Neural progenitor cell (in vitro differentiated cells): ENCODE measurements at regions not wholly inside any gene's neighbourhood (a gene's known extent, or its start where the extent isn't known, plus 50 kb on each side); places are given as distances from the start of the nearest gene placed in this dataset.

Source experiments
- DNase-seq: peaks from one replicate; pipeline ENCODE4 v3.0.0-alpha.2; 2016; ENCODE audit warnings: low spot score
- H2AFZ ChIP-seq: fragments of 200-600 bp; sonication (generic); replicated peaks from 2 replicates; pipeline ENCODE4 v1.6.1; 2016; ENCODE audit warnings: antibody characterized with exemption
- H3F3A ChIP-seq: fragments of 200-600 bp; sonication (generic); 2 replicates; pipeline ENCODE4 v1.6.1; 2016; ENCODE audit warnings: antibody characterized with exemption, low read depth
- H3K27ac ChIP-seq: fragments of 200-600 bp; sonication (generic); 2 replicates; pipeline ENCODE4 v1.5.1; 2016; ENCODE audit warnings: mild to moderate bottlenecking
- H3K27me3 ChIP-seq: fragments of 200-600 bp; sonication (generic); 2 replicates; pipeline ENCODE4 v1.6.1; 2016; ENCODE audit warnings: mild to moderate bottlenecking, moderate library complexity
- H3K36me3 ChIP-seq: fragments of 200-600 bp; sonication (generic); 2 replicates; pipeline ENCODE4 v1.5.1; 2016
- H3K4me1 ChIP-seq: fragments of 200-600 bp; sonication (generic); 2 replicates; pipeline ENCODE4 v1.6.1; 2016; ENCODE audit warnings: mixed run types
- H3K4me2 ChIP-seq: fragments of 200-600 bp; sonication (generic); 2 replicates; pipeline ENCODE4 v1.6.1; 2016
- H3K4me3 ChIP-seq: fragments of 200-600 bp; sonication (generic); 2 replicates; pipeline ENCODE4 v1.5.1; 2016
- H3K79me2 ChIP-seq: fragments of 200-600 bp; sonication (generic); 2 replicates; pipeline ENCODE4 v1.6.1; 2016; ENCODE audit warnings: low read depth
- H3K9ac ChIP-seq: fragments of 200-600 bp; sonication (generic); 2 replicates; pipeline ENCODE4 v1.6.1; 2016
- H3K9me3 ChIP-seq: fragments of 200-600 bp; sonication (generic); 2 replicates; pipeline ENCODE4 v1.5.1; 2016; ENCODE audit warnings: low read depth
- H4K20me1 ChIP-seq: fragments of 200-600 bp; sonication (generic); 2 replicates; pipeline ENCODE4 v1.6.1; 2016; ENCODE audit warnings: low read depth
- H3K27ac Mint-ChIP-seq: 3 replicates; pipeline ENCODE4 v1.8.0; 2021; ENCODE audit warnings: mixed read lengths
- H3K27me3 Mint-ChIP-seq: 2 replicates; pipeline ENCODE4 v1.8.0; 2022; ENCODE audit warnings: low read depth, mild to moderate bottlenecking, inconsistent platforms, moderate library complexity, mixed read lengths; ENCODE audit not compliant: insufficient read depth
- H3K36me3 Mint-ChIP-seq: 3 replicates; pipeline ENCODE4 v1.8.0; 2021; ENCODE audit warnings: mixed read lengths
- H3K4me1 Mint-ChIP-seq: 3 replicates; pipeline ENCODE4 v1.8.0; 2021; ENCODE audit warnings: mixed read lengths
- H3K4me3 Mint-ChIP-seq: 3 replicates; pipeline ENCODE4 v1.8.0; 2021; ENCODE audit warnings: mild to moderate bottlenecking, moderate library complexity, mixed read lengths
- H3K9me3 Mint-ChIP-seq: 3 replicates; pipeline ENCODE4 v1.8.0; 2020; ENCODE audit warnings: mixed read lengths
- CTCF ChIP-seq: fragments of 200-600 bp; sonication (generic); IDR thresholded peaks from 2 replicates; pipeline ENCODE4 v1.5.1; 2017; ENCODE audit warnings: antibody characterized with exemption, mild to moderate bottlenecking
- EZH2 ChIP-seq: fragments of 200-600 bp; sonication (generic); IDR thresholded peaks from 2 replicates; pipeline ENCODE4 v1.6.1; 2017; ENCODE audit warnings: antibody characterized with exemption, mild to moderate bottlenecking, moderate library complexity
- EZH2phosphoT487 ChIP-seq: fragments of 200-600 bp; sonication (generic); IDR thresholded peaks from 2 replicates; pipeline ENCODE4 v1.6.1; 2017; ENCODE audit warnings: antibody characterized with exemption

GRCh38 chr10:105585171-105585570 is 944.1 kb downstream of the SORCS3 start:
- H3K36me3 Mint-ChIP-seq = no peaks in the 10 kb centered on the region
- Histone ChIP-seq H4K20me1 (no peaks in the 10 kb centered on the region), H2AFZ (no peak overlapping the region), H3K27me3 (no peaks in the 10 kb centered on the region), H3K9ac (no peak overlapping the region), H3K27ac (no peak overlapping the region), H3K79me2 (no peaks in the 10 kb centered on the region), H3K4me2 (no peak overlapping the region), H3K36me3 (no peaks in the 10 kb centered on the region), H3K4me1 (peaks cover 3% of the 10 kb centered on the region), H3K9me3 (no peaks in the 10 kb centered on the region), H3K4me3 (no peak overlapping the region), H3F3A (no peaks in the 10 kb centered on the region)
- H3K27me3 Mint-ChIP-seq = no peaks in the 10 kb centered on the region
- no peak for DNase-seq
- no peak overlapping the region for H3K4me3 Mint-ChIP-seq
- H3K4me1 Mint-ChIP-seq = no peaks in the 10 kb centered on the region
- no peaks in the 10 kb centered on the region for H3K9me3 Mint-ChIP-seq
- H3K27ac Mint-ChIP-seq = no peak overlapping the region
- no peak for TF ChIP-seq EZH2
- no peak for TF ChIP-seq EZH2phosphoT487
- TF ChIP-seq CTCF = no peak

GRCh38 chr10:105579112-105579511 is 938.0 kb downstream of the SORCS3 start:
- Mint-ChIP-seq H3K9me3 (peaks cover 3% of the 10 kb centered on the region), H3K36me3 (no peaks in the 10 kb centered on the region), H3K4me1 (no peaks in the 10 kb centered on the region), H3K27ac (no peak overlapping the region), H3K4me3 (no peak overlapping the region), H3K27me3 (no peaks in the 10 kb centered on the region)
- no peak for TF ChIP-seq EZH2phosphoT487
- no peak for TF ChIP-seq CTCF
- no peak for TF ChIP-seq EZH2
- Histone ChIP-seq H3K36me3 (no peaks in the 10 kb centered on the region), H3K27ac (no peak overlapping the region), H2AFZ (no peak overlapping the region), H3K4me3 (no peak overlapping the region), H4K20me1 (no peaks in the 10 kb centered on the region), H3K4me1 (peaks cover 3% of the 10 kb centered on the region), H3K9ac (no peak overlapping the region), H3K79me2 (no peaks in the 10 kb centered on the region), H3F3A (no peaks in the 10 kb centered on the region), H3K9me3 (no peaks in the 10 kb centered on the region), H3K4me2 (no peak overlapping the region), H3K27me3 (no peaks in the 10 kb centered on the region)
- DNase-seq = no peak

GRCh38 chr10:105577865-105578607 is 936.9 kb downstream of the SORCS3 start:
- Mint-ChIP-seq H3K4me3 (no peak overlapping the region), H3K27me3 (no peaks in the 10 kb centered on the region), H3K9me3 (peaks cover 7% of the 10 kb centered on the region), H3K36me3 (no peaks in the 10 kb centered on the region), H3K27ac (no peak overlapping the region), H3K4me1 (no peaks in the 10 kb centered on the region)
- H3K79me2 ChIP-seq = no peaks in the 10 kb centered on the region
- peaks cover 3% of the 10 kb centered on the region for H3K4me1 ChIP-seq
- H3K36me3 ChIP-seq = no peaks in the 10 kb centered on the region
- no peak overlapping the region for H3K4me3 ChIP-seq
- TF ChIP-seq EZH2 = no peak
- TF ChIP-seq EZH2phosphoT487 = no peak
- TF ChIP-seq CTCF = no peak
- no peak overlapping the region for H3K4me2 ChIP-seq
- no peaks in the 10 kb centered on the region for H3K27me3 ChIP-seq
- no peak overlapping the region for H3K27ac ChIP-seq
- H3F3A ChIP-seq = no peaks in the 10 kb centered on the region
- no peaks in the 10 kb centered on the region for H4K20me1 ChIP-seq
- no peak overlapping the region for H3K9ac ChIP-seq
- DNase-seq = no peak
- H3K9me3 ChIP-seq = no peaks in the 10 kb centered on the region
- H2AFZ ChIP-seq = no peak overlapping the region
